DOHH2 (cell line): ENCODE measurements at regions not wholly inside any gene's neighbourhood (a gene's known extent, or its start where the extent isn't known, plus 50 kb on each side); places are given as distances from the start of the nearest gene placed in this dataset.

Experiments
- EZH2phosphoT487 ChIP-seq: fragments of 200-600 bp; sonication (generic); IDR thresholded peaks from 2 replicates; pipeline ENCODE4 v1.6.1; 2017; ENCODE audit warnings: borderline replicate concordance, mild to moderate bottlenecking, antibody characterized with exemption, low read length, moderate library complexity, mixed read lengths
- TF ChIP-seq, protein P1 (sequence below): fragments of 200-600 bp; sonication (generic); IDR thresholded peaks from one replicate; pipeline ENCODE4 v1.5.1; 2014; ENCODE audit warnings: antibody characterized with exemption, mild to moderate bottlenecking, low read depth, low read length; ENCODE audit not compliant: poor library complexity, severe bottlenecking

DNA sequence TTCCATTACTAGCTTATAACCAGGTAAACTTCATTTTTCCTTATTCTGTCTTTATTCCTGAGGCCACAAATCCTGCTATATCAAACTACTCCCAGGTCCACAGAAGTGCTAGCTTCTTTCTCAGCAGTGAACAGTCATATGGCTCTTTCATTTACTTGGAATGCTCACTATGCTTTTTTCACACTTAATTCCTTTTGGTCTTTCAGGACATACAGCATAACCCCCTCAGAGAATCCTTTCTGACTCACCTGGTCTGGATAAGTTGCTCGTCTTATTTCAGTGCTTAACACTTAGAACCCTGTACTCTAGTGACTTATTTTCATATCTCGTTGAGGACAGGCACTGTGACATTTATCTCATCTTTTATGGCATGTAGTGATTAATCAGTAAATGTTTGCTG lies 325.0 kb upstream of the UBE2E3 start:
- TF ChIP-seq, protein P1, sequence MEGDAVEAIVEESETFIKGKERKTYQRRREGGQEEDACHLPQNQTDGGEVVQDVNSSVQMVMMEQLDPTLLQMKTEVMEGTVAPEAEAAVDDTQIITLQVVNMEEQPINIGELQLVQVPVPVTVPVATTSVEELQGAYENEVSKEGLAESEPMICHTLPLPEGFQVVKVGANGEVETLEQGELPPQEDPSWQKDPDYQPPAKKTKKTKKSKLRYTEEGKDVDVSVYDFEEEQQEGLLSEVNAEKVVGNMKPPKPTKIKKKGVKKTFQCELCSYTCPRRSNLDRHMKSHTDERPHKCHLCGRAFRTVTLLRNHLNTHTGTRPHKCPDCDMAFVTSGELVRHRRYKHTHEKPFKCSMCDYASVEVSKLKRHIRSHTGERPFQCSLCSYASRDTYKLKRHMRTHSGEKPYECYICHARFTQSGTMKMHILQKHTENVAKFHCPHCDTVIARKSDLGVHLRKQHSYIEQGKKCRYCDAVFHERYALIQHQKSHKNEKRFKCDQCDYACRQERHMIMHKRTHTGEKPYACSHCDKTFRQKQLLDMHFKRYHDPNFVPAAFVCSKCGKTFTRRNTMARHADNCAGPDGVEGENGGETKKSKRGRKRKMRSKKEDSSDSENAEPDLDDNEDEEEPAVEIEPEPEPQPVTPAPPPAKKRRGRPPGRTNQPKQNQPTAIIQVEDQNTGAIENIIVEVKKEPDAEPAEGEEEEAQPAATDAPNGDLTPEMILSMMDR: no peak
- no peak for TF ChIP-seq EZH2phosphoT487
